CD8-positive, alpha-beta memory T cell (primary cell): ENCODE measurements at regions not wholly inside any gene's neighbourhood (a gene's known extent, or its start where the extent isn't known, plus 50 kb on each side); places are given as distances from the start of the nearest gene placed in this dataset.

ENCODE experiments used
- CTCF ChIA-PET: fragments of 350-600 bp; sonication (Branson Sonifier 250); formaldehyde crosslinking; loops from one replicate; lab custom pipeline; 2021; ENCODE audit warnings: antibody characterized with exemption; lab: Charles Lee
- POLR2A ChIA-PET: fragments of 350-600 bp; sonication (Branson Sonifier 250); formaldehyde crosslinking; loops from one replicate; lab custom pipeline; 2021; ENCODE audit warnings: antibody characterized with exemption; lab: Charles Lee
- DNase-seq, 5 donors: peaks; one replicate each; pipeline versions ENCODE4 v3.0.0 to v3.0.0-alpha.2; 2020 to 2022; ENCODE audit warnings: mixed read lengths in 1 of 5
- H3K27ac ChIP-seq: one replicate; pipeline ENCODE4 v1.7.0; 2013; ENCODE audit warnings: low read depth, mild to moderate bottlenecking, low read length, moderate library complexity
- H3K27me3 ChIP-seq: 2 replicates; pipeline ENCODE4 v1.7.0; 2013; ENCODE audit warnings: low read length, mild to moderate bottlenecking; ENCODE audit not compliant: insufficient read depth, poor library complexity, severe bottlenecking
- H3K36me3 ChIP-seq: 2 replicates; pipeline ENCODE4 v1.7.0; 2013; ENCODE audit warnings: mild to moderate bottlenecking, low read length, moderate library complexity; ENCODE audit not compliant: insufficient read depth
- H3K4me1 ChIP-seq: 2 replicates; pipeline ENCODE4 v1.7.0; 2013; ENCODE audit warnings: mild to moderate bottlenecking, low read length, moderate library complexity; ENCODE audit not compliant: insufficient read depth
- H3K4me3 ChIP-seq: 2 replicates; pipeline ENCODE4 v1.7.0; 2013; ENCODE audit warnings: mild to moderate bottlenecking, low read length
- H3K9me3 ChIP-seq: 2 replicates; pipeline ENCODE4 v1.7.0; 2013; ENCODE audit warnings: mild to moderate bottlenecking, low read length
- H3K27ac Mint-ChIP-seq, 8 donors: one replicate each; pipeline ENCODE4 v1.8.0; 2020 to 2021; ENCODE audit warnings: mixed read lengths in 8 of 8, mild to moderate bottlenecking in 6 of 8, inconsistent platforms in 3 of 8, moderate library complexity in 3 of 8
- H3K27me3 Mint-ChIP-seq, 2 donors: one replicate each; pipeline ENCODE4 v1.8.0; 2020 to 2021; ENCODE audit warnings: mixed read lengths in 2 of 2, mild to moderate bottlenecking in 1 of 2, moderate library complexity in 1 of 2
- H3K36me3 Mint-ChIP-seq, 3 donors: one replicate each; pipeline ENCODE4 v1.8.0; 2020 to 2021; ENCODE audit warnings: mixed read lengths in 3 of 3, inconsistent platforms in 1 of 3, mild to moderate bottlenecking in 1 of 3
- H3K4me1 Mint-ChIP-seq, 3 donors: one replicate each; pipeline ENCODE4 v1.8.0; 2020 to 2021; ENCODE audit warnings: mixed read lengths in 3 of 3, inconsistent platforms in 1 of 3, mild to moderate bottlenecking in 1 of 3
- H3K4me3 Mint-ChIP-seq, 7 donors: one replicate each; pipeline ENCODE4 v1.8.0; 2020 to 2021; ENCODE audit warnings: mixed read lengths in 7 of 7, mild to moderate bottlenecking in 6 of 7, moderate library complexity in 4 of 7, inconsistent platforms in 2 of 7
- H3K9me3 Mint-ChIP-seq, 5 donors: one replicate each; pipeline ENCODE4 v1.8.0; 2020 to 2022; ENCODE audit warnings: mixed read lengths in 5 of 5, mild to moderate bottlenecking in 3 of 5, moderate library complexity in 2 of 5, inconsistent platforms in 1 of 5

DNA sequence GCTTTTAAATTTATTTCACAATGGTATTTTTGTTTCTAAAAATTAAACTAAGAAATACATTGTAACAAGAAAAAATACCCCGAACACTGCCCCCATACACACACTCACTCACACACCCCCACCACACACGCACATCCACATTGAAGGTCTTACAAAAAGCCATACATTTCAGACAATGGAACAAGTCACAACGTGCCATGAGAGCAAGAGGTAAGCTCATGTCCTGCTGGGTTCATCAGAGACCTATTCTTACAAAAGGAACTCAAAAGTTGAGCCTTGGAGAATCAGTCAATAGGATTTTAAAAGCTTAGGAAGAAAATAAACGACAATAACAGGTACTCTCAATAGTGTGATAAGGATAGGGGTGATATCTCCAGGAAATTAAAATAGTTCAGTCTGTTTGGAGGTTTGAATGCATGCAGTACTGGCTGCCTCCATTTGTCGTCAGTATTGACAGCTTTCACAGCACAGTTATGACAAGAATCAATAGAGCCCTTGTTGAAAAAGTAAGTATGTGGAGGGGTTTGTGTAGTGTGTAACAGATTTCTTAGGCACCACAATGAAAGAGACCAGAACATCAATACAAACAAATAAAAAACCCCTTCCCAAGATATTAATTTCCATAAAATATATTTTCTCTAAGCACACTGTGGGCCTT lies 1826.2 kb upstream of the CDH6 start:
- ChIA-PET CTCF (no interaction called here), POLR2A (no interaction called here)
- Histone ChIP-seq H3K4me3 (no peak overlapping the region), H3K27me3 (no peaks in the 10 kb centered on the region), H3K9me3 (no peaks in the 10 kb centered on the region), H3K4me1 (no peaks in the 10 kb centered on the region), H3K27ac (no peak overlapping the region), H3K36me3 (no peaks in the 10 kb centered on the region)
- Mint-ChIP-seq H3K4me1 (no peaks in the 10 kb centered on the region), H3K27me3 (no peaks in the 10 kb centered on the region), H3K27ac (no peak overlapping the region), H3K4me3 (no peak overlapping the region), H3K9me3 (peaks cover 15 to 48% (median 15%) of the 10 kb centered on the region in 5 donors), H3K36me3 (no peaks in the 10 kb centered on the region)
- DNase-seq: no peak

DNA sequence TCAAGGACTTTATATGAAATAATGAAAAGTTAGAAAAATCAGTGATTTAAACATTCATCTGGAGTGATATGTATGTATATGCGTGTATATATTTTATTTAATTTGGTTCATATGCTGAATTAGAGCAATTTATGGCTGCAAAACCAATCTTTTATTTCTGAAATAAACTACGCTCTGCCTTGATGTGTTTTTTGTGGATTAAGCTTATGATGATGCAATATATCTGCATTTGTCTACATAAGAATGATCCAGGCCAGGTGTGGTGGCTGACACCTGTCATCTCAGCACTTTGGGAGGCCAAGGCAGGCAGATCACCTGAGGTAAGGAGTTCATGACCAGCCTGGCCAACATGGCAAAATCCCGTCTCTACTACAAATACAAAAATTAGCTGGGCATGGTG lies 1842.3 kb upstream of the CDH6 start:
- POLR2A ChIA-PET: no interaction called here
- DNase-seq: no peak
- Histone ChIP-seq H3K27me3 (no peaks in the 10 kb centered on the region), H3K4me1 (no peaks in the 10 kb centered on the region), H3K36me3 (no peaks in the 10 kb centered on the region), H3K4me3 (no peak overlapping the region), H3K27ac (no peak overlapping the region), H3K9me3 (no peaks in the 10 kb centered on the region)
- Mint-ChIP-seq H3K9me3 (peaks cover 0 to 23% (median 7%) of the 10 kb centered on the region in 5 donors), H3K27me3 (no peaks in the 10 kb centered on the region), H3K27ac (no peak overlapping the region), H3K4me3 (no peak overlapping the region), H3K36me3 (no peaks in the 10 kb centered on the region), H3K4me1 (no peaks in the 10 kb centered on the region)
- CTCF ChIA-PET: no interaction called here

DNA sequence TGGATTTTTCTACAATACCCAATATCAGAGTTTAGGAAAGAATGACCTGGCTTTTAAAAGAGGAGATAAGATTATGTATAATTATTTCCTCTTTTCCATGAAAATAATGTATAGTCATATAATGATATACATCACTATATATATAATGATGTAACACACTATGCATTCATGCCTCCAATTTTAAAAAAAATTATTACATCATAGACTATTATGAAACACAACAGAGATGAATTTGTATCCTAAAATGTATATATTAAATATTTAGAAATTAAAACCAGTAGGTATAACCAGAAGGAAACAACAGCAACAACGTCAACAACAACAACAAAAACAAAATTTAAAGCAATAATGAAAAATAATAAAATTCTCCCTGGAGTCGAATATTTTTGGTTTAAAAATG lies 1856.5 kb upstream of the CDH6 start:
- H3K4me1 Mint-ChIP-seq: no peaks in the 10 kb centered on the region
- POLR2A ChIA-PET: no interaction called here
- H3K9me3 Mint-ChIP-seq: peaks cover 6 to 36% (median 12%) of the 10 kb centered on the region in 5 donors
- H3K27me3 ChIP-seq: no peaks in the 10 kb centered on the region
- H3K4me3 ChIP-seq: no peak overlapping the region
- no peak overlapping the region for H3K4me3 Mint-ChIP-seq
- H3K4me1 ChIP-seq: no peaks in the 10 kb centered on the region
- H3K9me3 ChIP-seq: no peaks in the 10 kb centered on the region
- DNase-seq: no peak
- no peak overlapping the region for H3K27ac ChIP-seq
- H3K27ac Mint-ChIP-seq: no peak overlapping the region
- CTCF ChIA-PET: no interaction called here
- no peaks in the 10 kb centered on the region for H3K36me3 Mint-ChIP-seq
- no peaks in the 10 kb centered on the region for H3K27me3 Mint-ChIP-seq
- H3K36me3 ChIP-seq: no peaks in the 10 kb centered on the region

DNA sequence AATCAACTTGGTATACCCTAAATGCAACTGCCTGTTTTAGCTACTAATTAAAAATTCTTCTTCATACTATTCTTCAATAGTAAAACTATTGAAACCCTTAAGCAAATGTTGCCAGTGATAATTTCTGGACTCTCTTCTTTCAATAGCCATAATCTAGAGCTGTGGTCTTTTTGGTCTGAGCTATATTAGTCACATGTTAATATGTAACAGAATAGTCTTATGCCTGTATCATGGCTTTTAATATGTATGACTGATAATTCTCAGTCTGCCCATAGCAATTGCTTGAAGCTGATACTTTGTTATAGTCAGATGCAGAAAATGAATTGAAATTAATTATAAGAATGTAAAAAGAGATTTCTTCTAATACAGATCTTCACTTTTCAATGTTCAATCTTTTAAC lies 1871.9 kb upstream of the CDH6 start:
- CTCF ChIA-PET: no interaction called here

DNA sequence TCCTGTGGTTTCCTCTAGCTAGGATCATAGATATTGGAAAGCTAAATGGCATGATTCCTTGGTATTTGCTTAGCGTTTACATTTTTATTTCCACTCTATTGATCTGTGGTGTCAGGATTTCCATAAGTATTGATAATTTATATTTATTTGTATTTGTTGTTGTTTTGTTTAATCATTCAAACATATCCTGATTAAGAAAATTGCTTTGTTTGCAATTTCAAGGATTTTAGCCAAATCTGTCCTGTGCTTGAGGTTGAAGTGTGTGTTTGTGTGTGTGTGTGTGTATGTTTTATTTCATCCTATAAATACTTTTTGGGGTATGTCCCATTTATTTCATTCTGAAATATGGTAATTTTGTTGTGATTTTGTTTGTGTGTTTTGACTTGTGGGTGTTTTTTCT lies 1884.1 kb upstream of the CDH6 start:
- Histone ChIP-seq H3K9me3 (no peaks in the 10 kb centered on the region), H3K27me3 (no peaks in the 10 kb centered on the region), H3K27ac (no peak overlapping the region), H3K4me1 (no peaks in the 10 kb centered on the region), H3K4me3 (no peak overlapping the region), H3K36me3 (no peaks in the 10 kb centered on the region)
- H3K9me3 Mint-ChIP-seq: peaks cover 4 to 13% (median 5%) of the 10 kb centered on the region in 5 donors
- DNase-seq: no peak
- H3K27ac Mint-ChIP-seq: no peak overlapping the region
- no peaks in the 10 kb centered on the region for H3K27me3 Mint-ChIP-seq
- H3K36me3 Mint-ChIP-seq: peaks cover 0 to 2% (median 0%) of the 10 kb centered on the region in 3 donors
- H3K4me3 Mint-ChIP-seq: no peak overlapping the region
- H3K4me1 Mint-ChIP-seq: no peaks in the 10 kb centered on the region
- CTCF ChIA-PET: no interaction called here
- POLR2A ChIA-PET: no interaction called here

More for the DNA sequence above, 1871.9 kb upstream of the CDH6 start:
- Mint-ChIP-seq H3K36me3 (no peaks in the 10 kb centered on the region), H3K27ac (no peak overlapping the region), H3K9me3 (peaks cover 0 to 11% (median 6%) of the 10 kb centered on the region in 5 donors), H3K4me3 (no peak overlapping the region), H3K4me1 (no peaks in the 10 kb centered on the region), H3K27me3 (no peaks in the 10 kb centered on the region)
- no peaks in the 10 kb centered on the region for H3K9me3 ChIP-seq
- H3K36me3 ChIP-seq: no peaks in the 10 kb centered on the region
- POLR2A ChIA-PET: no interaction called here
- no peak for DNase-seq
- no peak overlapping the region for H3K4me3 ChIP-seq
- H3K27me3 ChIP-seq: no peaks in the 10 kb centered on the region
- H3K27ac ChIP-seq: no peak overlapping the region
- H3K4me1 ChIP-seq: no peaks in the 10 kb centered on the region

DNA sequence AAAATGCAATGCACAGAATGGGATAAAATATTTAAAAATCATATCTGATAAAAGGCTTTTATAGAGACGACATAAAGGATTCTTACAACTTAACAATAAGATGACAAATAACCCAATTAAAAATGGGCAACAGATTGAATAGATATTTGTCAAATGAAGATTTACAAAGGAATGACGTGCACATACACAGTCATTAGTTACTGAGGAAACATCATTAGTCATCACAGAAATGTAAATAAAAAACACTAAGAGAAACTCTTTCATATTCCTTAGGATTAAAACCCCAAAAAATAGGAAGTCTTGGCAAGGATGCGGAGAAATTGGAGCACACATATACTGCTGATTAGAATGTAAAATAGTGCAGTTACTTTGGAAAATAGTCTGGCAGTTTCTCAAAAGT lies 1886.0 kb upstream of the CDH6 start:
- H3K27ac Mint-ChIP-seq: no peak overlapping the region
- H3K9me3 Mint-ChIP-seq: peaks cover 4 to 14% (median 5%) of the 10 kb centered on the region in 5 donors
- H3K4me3 Mint-ChIP-seq: no peak overlapping the region
- H3K27ac ChIP-seq: no peak overlapping the region
- no peaks in the 10 kb centered on the region for H3K4me1 ChIP-seq
- H3K36me3 ChIP-seq: no peaks in the 10 kb centered on the region
- H3K4me1 Mint-ChIP-seq: no peaks in the 10 kb centered on the region
- CTCF ChIA-PET: no interaction called here
- no peaks in the 10 kb centered on the region for H3K27me3 ChIP-seq
- no peak overlapping the region for H3K4me3 ChIP-seq
- no peaks in the 10 kb centered on the region for H3K9me3 ChIP-seq
- no peaks in the 10 kb centered on the region for H3K27me3 Mint-ChIP-seq
- DNase-seq: no peak
- POLR2A ChIA-PET: no interaction called here
- peaks cover 0 to 2% (median 0%) of the 10 kb centered on the region in 3 donors for H3K36me3 Mint-ChIP-seq

DNA sequence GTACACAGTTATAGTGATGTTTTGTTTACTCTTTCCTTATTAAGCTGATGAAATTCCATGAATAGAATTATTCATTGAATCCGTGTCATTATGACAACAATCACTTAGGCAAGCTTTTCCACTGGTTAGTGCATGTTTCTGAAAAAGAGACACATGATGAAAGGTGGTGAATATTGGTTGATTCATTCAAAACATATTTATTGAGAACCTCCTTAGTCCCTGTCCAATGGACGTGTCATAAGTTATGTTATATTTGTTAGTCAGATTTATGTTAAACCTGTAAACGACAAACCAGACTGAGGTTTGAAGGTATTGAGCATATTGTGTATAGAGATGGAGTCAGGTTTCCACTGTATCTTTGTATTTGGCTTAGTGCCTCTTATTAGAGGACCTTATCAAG lies 1888.9 kb upstream of the CDH6 start:
- ChIA-PET POLR2A (no interaction called here), CTCF (no interaction called here)
- no peak overlapping the region for H3K27ac Mint-ChIP-seq
- H3K27ac ChIP-seq: no peak overlapping the region
- no peaks in the 10 kb centered on the region for H3K4me1 Mint-ChIP-seq
- no peaks in the 10 kb centered on the region for H3K4me1 ChIP-seq
- H3K36me3 Mint-ChIP-seq: peaks cover 0 to 2% (median 0%) of the 10 kb centered on the region in 3 donors
- H3K27me3 ChIP-seq: no peaks in the 10 kb centered on the region
- peaks cover 1 to 28% (median 8%) of the 10 kb centered on the region in 5 donors for H3K9me3 Mint-ChIP-seq
- no peak for DNase-seq
- no peak overlapping the region for H3K4me3 Mint-ChIP-seq
- H3K9me3 ChIP-seq: no peaks in the 10 kb centered on the region
- H3K4me3 ChIP-seq: no peak overlapping the region
- H3K27me3 Mint-ChIP-seq: no peaks in the 10 kb centered on the region
- H3K36me3 ChIP-seq: no peaks in the 10 kb centered on the region

DNA sequence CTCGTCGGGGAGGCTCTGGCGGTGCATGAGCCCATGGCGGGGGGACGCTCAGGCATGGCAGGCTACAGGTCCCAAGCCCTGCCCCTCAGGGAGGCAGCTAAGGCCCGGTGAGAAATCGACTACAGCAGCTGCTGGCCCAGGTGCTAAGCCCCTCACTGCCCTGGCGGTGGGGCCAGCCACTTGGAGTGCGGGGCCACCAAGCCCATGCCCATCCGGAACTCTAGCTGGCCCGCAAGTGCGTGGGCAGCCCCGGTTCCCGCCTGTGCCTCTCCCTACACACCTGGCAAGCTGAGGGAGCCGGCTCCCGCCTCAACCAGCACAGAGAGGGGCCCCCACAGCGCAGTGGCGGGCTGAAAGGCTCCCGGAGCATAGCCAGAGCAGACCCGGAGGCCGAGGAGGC lies 1896.9 kb upstream of the CDH6 start:
- H3K4me1 ChIP-seq: no peaks in the 10 kb centered on the region
- peak in 1 of 5 donors; percentile 22 for DNase-seq
- Mint-ChIP-seq H3K4me1 (no peaks in the 10 kb centered on the region), H3K27ac (no peak overlapping the region), H3K4me3 (no peak overlapping the region), H3K9me3 (peaks cover 2 to 28% (median 14%) of the 10 kb centered on the region in 5 donors), H3K36me3 (no peaks in the 10 kb centered on the region), H3K27me3 (no peaks in the 10 kb centered on the region)
- H3K27me3 ChIP-seq: no peaks in the 10 kb centered on the region
- H3K9me3 ChIP-seq: no peaks in the 10 kb centered on the region
- CTCF ChIA-PET: no interaction called here
- no peaks in the 10 kb centered on the region for H3K36me3 ChIP-seq
- POLR2A ChIA-PET: no interaction called here
- no peak overlapping the region for H3K27ac ChIP-seq
- H3K4me3 ChIP-seq: no peak overlapping the region
